Endodermal cell (in vitro differentiated cells): ENCODE measurements at regions not wholly inside any gene's neighbourhood (a gene's known extent, or its start where the extent isn't known, plus 50 kb on each side); places are given as distances from the start of the nearest gene placed in this dataset.

Experiments
- DNase-seq: peaks from one replicate; pipeline ENCODE4 v3.0.0-alpha.2; 2017
- H3K27ac ChIP-seq: 2 replicates; pipeline ENCODE4 v1.5.1; 2013; ENCODE audit warnings: mild to moderate bottlenecking, low read depth, low read length, moderate library complexity
- H3K27me3 ChIP-seq: 2 replicates; pipeline ENCODE4 v1.6.1; 2013; ENCODE audit warnings: mild to moderate bottlenecking, low read length, moderate library complexity; ENCODE audit not compliant: insufficient read depth, control insufficient read depth, poor library complexity, severe bottlenecking
- H3K36me3 ChIP-seq: 2 replicates; pipeline ENCODE4 v1.7.0; 2013; ENCODE audit warnings: mild to moderate bottlenecking, low read length, moderate library complexity; ENCODE audit not compliant: control insufficient read depth, insufficient read depth
- H3K4me1 ChIP-seq: one replicate; pipeline ENCODE4 v1.7.0; 2013; ENCODE audit warnings: low read length; ENCODE audit not compliant: control insufficient read depth, insufficient read depth
- H3K4me3 ChIP-seq: 2 replicates; pipeline ENCODE4 v1.5.1; 2013; ENCODE audit warnings: mild to moderate bottlenecking, low read length, moderate library complexity
- H3K9ac ChIP-seq: 2 replicates; pipeline ENCODE4 v1.6.1; 2013; ENCODE audit warnings: mild to moderate bottlenecking, low read length, moderate library complexity; ENCODE audit not compliant: poor library complexity, severe bottlenecking; ENCODE audit errors: extremely low read depth
- H3K9me3 ChIP-seq: 2 replicates; pipeline ENCODE4 v1.6.1; 2013; ENCODE audit warnings: mild to moderate bottlenecking, low read length, moderate library complexity; ENCODE audit not compliant: control insufficient read depth
- H3K27ac Mint-ChIP-seq: 2 replicates; pipeline ENCODE4 v1.8.0; 2020; ENCODE audit warnings: mixed read lengths
- H3K27me3 Mint-ChIP-seq: 2 replicates; pipeline ENCODE4 v1.8.0; 2021; ENCODE audit warnings: mild to moderate bottlenecking, mixed read lengths; ENCODE audit not compliant: insufficient read depth
- H3K36me3 Mint-ChIP-seq: 2 replicates; pipeline ENCODE4 v1.8.0; 2020; ENCODE audit warnings: low read depth, mixed read lengths
- H3K4me1 Mint-ChIP-seq: 2 replicates; pipeline ENCODE4 v1.8.0; 2020; ENCODE audit warnings: mixed read lengths
- H3K4me3 Mint-ChIP-seq: 2 replicates; pipeline ENCODE4 v1.8.0; 2020; ENCODE audit warnings: mild to moderate bottlenecking, moderate library complexity, mixed read lengths
- H3K9me3 Mint-ChIP-seq: 2 replicates; pipeline ENCODE4 v1.8.0; 2020; ENCODE audit warnings: mild to moderate bottlenecking, mixed read lengths
- CTCF ChIP-seq: fragments of 200-600 bp; sonication (generic); conservative IDR thresholded peaks from 2 replicates; pipeline ENCODE4 v1.5.0; 2021; ENCODE audit warnings: antibody characterized with exemption, mild to moderate bottlenecking
- WGBS, 2 experiments: methylation state at CpG; one replicate each; pipeline versions ENCODE4 v1.1.5 to v1.1.7; 2013; ENCODE audit warnings: missing lambda C conversion rate in 2 of 2, mixed read lengths in 1 of 2; ENCODE audit not compliant: insufficient coverage in 1 of 2, insufficient read length in 1 of 2; 5-methylcytosine and 5-hydroxymethylcytosine counted together

GRCh38 chr7:68556537-68556936 lies 1041.7 kb upstream of the AUTS2 start:
- Mint-ChIP-seq H3K4me1 (peaks cover 4% of the 10 kb centered on the region), H3K27me3 (no peaks in the 10 kb centered on the region), H3K9me3 (peaks cover 4% of the 10 kb centered on the region), H3K27ac (no peak overlapping the region), H3K36me3 (no peaks in the 10 kb centered on the region), H3K4me3 (no peak overlapping the region)
- Histone ChIP-seq H3K4me3 (no peak overlapping the region), H3K27ac (no peak overlapping the region), H3K27me3 (no peaks in the 10 kb centered on the region), H3K4me1 (no peaks in the 10 kb centered on the region), H3K9me3 (peaks cover 6% of the 10 kb centered on the region), H3K36me3 (no peaks in the 10 kb centered on the region), H3K9ac (no peak overlapping the region)
- DNase-seq: no peak
- WGBS, 2 experiments: 87 to 89% methylated on average over 3 of the region's 3 CpGs
- TF ChIP-seq CTCF: no peak

GRCh38 chr7:68559518-68559917 lies 1038.8 kb upstream of the AUTS2 start:
- no peak overlapping the region for H3K9ac ChIP-seq
- Mint-ChIP-seq H3K27ac (no peak overlapping the region), H3K36me3 (no peaks in the 10 kb centered on the region), H3K4me3 (no peak overlapping the region), H3K27me3 (no peaks in the 10 kb centered on the region), H3K9me3 (peaks cover 4% of the 10 kb centered on the region), H3K4me1 (peaks cover 4% of the 10 kb centered on the region)
- peaks cover 6% of the 10 kb centered on the region for H3K9me3 ChIP-seq
- H3K4me3 ChIP-seq: no peak overlapping the region
- H3K4me1 ChIP-seq: no peaks in the 10 kb centered on the region
- no peak overlapping the region for H3K27ac ChIP-seq
- H3K27me3 ChIP-seq: no peaks in the 10 kb centered on the region
- WGBS, 2 experiments: 91 to 100% methylated on average over 1 of the region's 1 CpG
- TF ChIP-seq CTCF: no peak
- no peaks in the 10 kb centered on the region for H3K36me3 ChIP-seq
- DNase-seq: no peak

GRCh38 chr7:68562323-68562899 lies 1035.9 kb upstream of the AUTS2 start:
- 87 to 89% methylated on average over 4 to 6 of the region's 6 CpGs for WGBS, 2 experiments
- H3K27ac ChIP-seq: no peak overlapping the region
- DNase-seq: no peak
- H3K27me3 Mint-ChIP-seq: no peaks in the 10 kb centered on the region
- H3K36me3 ChIP-seq: no peaks in the 10 kb centered on the region
- H3K4me1 ChIP-seq: no peaks in the 10 kb centered on the region
- no peak overlapping the region for H3K9ac ChIP-seq
- no peaks in the 10 kb centered on the region for H3K4me1 Mint-ChIP-seq
- peaks cover 5% of the 10 kb centered on the region for H3K9me3 ChIP-seq
- no peak overlapping the region for H3K27ac Mint-ChIP-seq
- H3K9me3 Mint-ChIP-seq: peaks cover 2% of the 10 kb centered on the region
- H3K4me3 ChIP-seq: no peak overlapping the region
- no peak for TF ChIP-seq CTCF
- no peak overlapping the region for H3K4me3 Mint-ChIP-seq
- no peaks in the 10 kb centered on the region for H3K36me3 Mint-ChIP-seq
- no peaks in the 10 kb centered on the region for H3K27me3 ChIP-seq
